SU-DHL-6 (cell line): ENCODE measurements at regions not wholly inside any gene's neighbourhood (a gene's known extent, or its start where the extent isn't known, plus 50 kb on each side); places are given as distances from the start of the nearest gene placed in this dataset.

Experiments
- H2AFZ ChIP-seq: fragments of 200-600 bp; sonication (generic); 2 replicates; pipeline ENCODE4 v1.6.1; 2014; ENCODE audit warnings: low read depth, mild to moderate bottlenecking, moderate library complexity, mixed read lengths, antibody characterized with exemption, low read length; ENCODE audit not compliant: severe bottlenecking
- H3F3A ChIP-seq: fragments of 200-600 bp; shearing (Covaris generic); 2 replicates; pipeline ENCODE4 v1.6.0; 2016; ENCODE audit warnings: antibody characterized with exemption, mild to moderate bottlenecking; ENCODE audit not compliant: insufficient read depth
- H3K27ac ChIP-seq: fragments of 200-600 bp; sonication (generic); 2 replicates; pipeline ENCODE4 v1.5.1; 2016; ENCODE audit warnings: low read depth, mild to moderate bottlenecking, low read length, moderate library complexity, mixed read lengths
- H3K27me3 ChIP-seq: fragments of 200-600 bp; sonication (generic), shearing (Covaris generic); 2 replicates; pipeline ENCODE4 v1.6.0; 2014; ENCODE audit warnings: mild to moderate bottlenecking, low read length
- H3K36me3 ChIP-seq: fragments of 200-600 bp; sonication (generic); 2 replicates; pipeline ENCODE4 v1.6.1; 2014; ENCODE audit warnings: mild to moderate bottlenecking, low read length, mixed read lengths
- H3K4me2 ChIP-seq: fragments of 300-600, 200-600 bp; shearing (Covaris generic), sonication (generic); 2 replicates; pipeline ENCODE4 v1.6.0; 2014; ENCODE audit warnings: low read length, low read depth, mild to moderate bottlenecking; ENCODE audit not compliant: poor library complexity, severe bottlenecking
- H3K4me3 ChIP-seq: fragments of 200-600 bp; sonication (generic); 2 replicates; pipeline ENCODE4 v1.5.1; 2014; ENCODE audit warnings: antibody characterized with exemption, low read length, mild to moderate bottlenecking, mixed read lengths; ENCODE audit not compliant: insufficient read depth, poor library complexity, severe bottlenecking
- H3K79me2 ChIP-seq: fragments of 200-600 bp; sonication (generic); 2 replicates; pipeline ENCODE4 v1.6.1; 2014; ENCODE audit warnings: mild to moderate bottlenecking, low read length, moderate library complexity; ENCODE audit not compliant: insufficient read depth
- H3K9ac ChIP-seq: fragments of 200-600 bp; sonication (generic); 2 replicates; pipeline ENCODE4 v1.7.0; 2014; ENCODE audit warnings: mild to moderate bottlenecking, low read length
- H3K9me2 ChIP-seq: fragments of 200-600 bp; sonication (generic); replicated peaks from 2 replicates; pipeline ENCODE4 v1.6.1; 2014; ENCODE audit warnings: low read length; ENCODE audit not compliant: insufficient read depth
- H3K9me3 ChIP-seq: fragments of 200-600 bp; sonication (generic); 2 replicates; pipeline ENCODE4 v1.6.1; 2014; ENCODE audit warnings: low read length, mixed read lengths; ENCODE audit not compliant: insufficient read depth
- H4K20me1 ChIP-seq: fragments of 200-600 bp; sonication (generic); 2 replicates; pipeline ENCODE4 v1.6.1; 2014; ENCODE audit warnings: low read depth, mild to moderate bottlenecking, antibody characterized with exemption, low read length, moderate library complexity, mixed read lengths
- CTCF ChIP-seq: fragments of 200-600 bp; sonication (generic); IDR thresholded peaks from one replicate; pipeline ENCODE4 v1.5.1; 2017; ENCODE audit warnings: antibody characterized with exemption, mild to moderate bottlenecking, low read length, moderate library complexity; ENCODE audit not compliant: insufficient read depth, poor library complexity, severe bottlenecking
- EZH2phosphoT487 ChIP-seq: fragments of 200-600 bp; sonication (generic), shearing (Covaris generic); conservative IDR thresholded peaks from 2 replicates; pipeline ENCODE4 v1.6.1; 2018; ENCODE audit warnings: mild to moderate bottlenecking, antibody characterized with exemption, low read length, moderate library complexity, mixed read lengths

DNA sequence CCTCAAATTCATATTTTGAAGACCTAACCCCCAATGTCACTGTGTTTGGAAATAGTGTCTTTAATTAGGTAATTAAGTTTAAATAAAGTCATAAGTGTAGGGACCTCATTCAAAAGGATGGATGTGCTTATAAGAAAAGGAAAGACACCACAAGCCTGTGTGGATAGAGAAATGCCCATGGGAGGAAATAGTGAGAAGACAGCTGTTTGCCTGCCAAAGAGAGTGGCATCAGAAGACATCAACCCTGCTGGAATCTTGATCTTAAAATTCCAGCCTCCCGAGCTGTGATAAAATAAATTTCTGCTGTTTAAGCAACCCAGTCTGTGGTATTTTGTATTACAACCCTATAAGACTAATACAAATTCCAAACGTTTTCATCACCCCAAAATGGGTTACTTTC, 1867.9 kb upstream of the NUDT12 start:
- no peak for TF ChIP-seq EZH2phosphoT487
- TF ChIP-seq CTCF, result no peak
- Histone ChIP-seq H3K36me3 (no peaks in the 10 kb centered on the region), H3K4me3 (no peak overlapping the region)

GRCh38 chr5:105428451-105429380, 1866.1 kb upstream of the NUDT12 start:
- Histone ChIP-seq H2AFZ (no peak overlapping the region), H3K79me2 (no peaks in the 10 kb centered on the region), H3K36me3 (no peaks in the 10 kb centered on the region), H4K20me1 (no peaks in the 10 kb centered on the region), H3K9me2 (no peaks in the 10 kb centered on the region), H3F3A (no peaks in the 10 kb centered on the region), H3K4me2 (no peak overlapping the region), H3K9ac (no peak overlapping the region), H3K27ac (no peak overlapping the region), H3K27me3 (no peaks in the 10 kb centered on the region), H3K4me3 (no peak overlapping the region), H3K9me3 (no peaks in the 10 kb centered on the region)
- no peak for TF ChIP-seq CTCF
- TF ChIP-seq EZH2phosphoT487, result no peak

More for the DNA sequence above, 1867.9 kb upstream of the NUDT12 start:
- Histone ChIP-seq H3K4me2 (no peak overlapping the region), H3K27me3 (no peaks in the 10 kb centered on the region), H3F3A (no peaks in the 10 kb centered on the region), H3K27ac (no peak overlapping the region), H3K9ac (no peak overlapping the region), H4K20me1 (no peaks in the 10 kb centered on the region), H3K9me3 (no peaks in the 10 kb centered on the region), H3K79me2 (no peaks in the 10 kb centered on the region), H3K9me2 (no peaks in the 10 kb centered on the region), H2AFZ (no peak overlapping the region)

DNA sequence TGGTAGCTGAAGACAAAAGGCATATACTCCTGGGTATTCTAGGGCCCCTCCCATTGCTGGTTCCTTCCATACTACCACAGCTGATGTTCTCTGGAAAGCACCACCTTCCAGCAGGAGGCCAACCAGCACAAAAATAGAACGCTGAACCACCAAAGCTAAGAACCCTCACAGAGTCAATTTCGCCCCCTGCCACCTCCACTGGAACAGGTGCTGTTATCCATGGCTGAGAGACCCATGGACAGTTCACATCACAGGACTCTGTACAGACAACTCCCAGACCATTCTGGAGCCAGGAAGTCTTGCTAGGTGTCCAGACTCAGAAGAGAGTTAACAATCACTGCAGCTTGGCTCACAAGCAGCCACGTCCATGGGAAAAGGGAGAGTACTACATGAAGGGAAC, 1851.5 kb upstream of the NUDT12 start:
- Histone ChIP-seq H3K27me3 (no peaks in the 10 kb centered on the region), H2AFZ (no peak overlapping the region), H3K79me2 (no peaks in the 10 kb centered on the region), H3K9me2 (no peaks in the 10 kb centered on the region), H3K9me3 (no peaks in the 10 kb centered on the region; the same call in 1 of the 2 replicates), H3K36me3 (no peaks in the 10 kb centered on the region), H4K20me1 (no peaks in the 10 kb centered on the region), H3K4me3 (no peak overlapping the region), H3K9ac (no peak overlapping the region), H3F3A (no peaks in the 10 kb centered on the region), H3K27ac (no peak overlapping the region), H3K4me2 (no peak overlapping the region)
- no peak for TF ChIP-seq EZH2phosphoT487
- no peak for TF ChIP-seq CTCF
